ENCODE measurements at regions not wholly inside any gene's neighbourhood (a gene's known extent, or its start where the extent isn't known, plus 50 kb on each side); places are given as distances from the start of the nearest gene placed in this dataset.

DNA sequence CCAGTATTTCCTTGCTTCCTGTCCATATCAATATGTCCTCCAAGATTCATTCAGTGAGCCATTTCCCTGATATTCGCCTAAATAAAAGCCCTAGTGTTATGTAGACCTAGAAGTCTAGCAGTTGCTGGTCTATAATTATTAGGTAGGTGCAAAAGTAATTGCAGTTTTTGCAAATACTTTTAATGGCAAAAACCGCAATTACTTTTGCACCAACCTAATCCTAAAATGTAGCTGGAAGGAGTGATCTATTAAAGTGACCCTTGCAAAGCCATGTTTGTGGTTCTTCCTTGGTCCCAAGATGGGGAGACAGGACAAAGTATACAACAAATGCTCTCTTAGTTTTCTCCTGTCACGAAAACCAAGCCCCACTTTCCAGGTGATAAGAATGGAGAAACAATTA is 193.0 kb downstream of the IDS start:
- TF ChIP-seq, protein P1, sequence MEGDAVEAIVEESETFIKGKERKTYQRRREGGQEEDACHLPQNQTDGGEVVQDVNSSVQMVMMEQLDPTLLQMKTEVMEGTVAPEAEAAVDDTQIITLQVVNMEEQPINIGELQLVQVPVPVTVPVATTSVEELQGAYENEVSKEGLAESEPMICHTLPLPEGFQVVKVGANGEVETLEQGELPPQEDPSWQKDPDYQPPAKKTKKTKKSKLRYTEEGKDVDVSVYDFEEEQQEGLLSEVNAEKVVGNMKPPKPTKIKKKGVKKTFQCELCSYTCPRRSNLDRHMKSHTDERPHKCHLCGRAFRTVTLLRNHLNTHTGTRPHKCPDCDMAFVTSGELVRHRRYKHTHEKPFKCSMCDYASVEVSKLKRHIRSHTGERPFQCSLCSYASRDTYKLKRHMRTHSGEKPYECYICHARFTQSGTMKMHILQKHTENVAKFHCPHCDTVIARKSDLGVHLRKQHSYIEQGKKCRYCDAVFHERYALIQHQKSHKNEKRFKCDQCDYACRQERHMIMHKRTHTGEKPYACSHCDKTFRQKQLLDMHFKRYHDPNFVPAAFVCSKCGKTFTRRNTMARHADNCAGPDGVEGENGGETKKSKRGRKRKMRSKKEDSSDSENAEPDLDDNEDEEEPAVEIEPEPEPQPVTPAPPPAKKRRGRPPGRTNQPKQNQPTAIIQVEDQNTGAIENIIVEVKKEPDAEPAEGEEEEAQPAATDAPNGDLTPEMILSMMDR (IDR thresholded peaks at IDR 0.05): no peak
- DNase-seq (ENCODE audit: low spot score) (no peak), ATAC-seq (ENCODE audit: low FRiP score) (no peak)

DNA sequence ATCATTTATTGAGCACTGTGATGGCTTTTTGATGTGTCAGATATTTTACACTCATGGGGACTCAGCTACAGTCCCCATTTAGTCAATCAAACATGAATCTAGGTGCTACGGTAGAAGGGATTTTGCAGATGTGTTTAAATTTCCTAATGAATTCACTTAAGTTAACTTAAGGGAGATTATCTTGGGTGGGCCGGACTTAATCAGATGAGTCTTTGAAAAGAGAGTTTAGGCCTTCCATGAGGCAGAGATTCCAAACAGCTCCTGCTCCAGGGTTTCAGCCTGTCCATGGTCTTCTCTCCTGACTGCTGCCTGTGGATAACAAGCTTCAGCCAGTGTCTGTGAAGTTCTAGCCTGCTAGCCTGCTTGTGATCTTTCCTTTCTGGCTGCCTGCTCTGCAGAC is 202.4 kb downstream of the IDS start:
- ATAC-seq (ENCODE audit: low FRiP score): no peak
- no peak for DNase-seq (ENCODE audit: low spot score)
- TF ChIP-seq, protein P1 (IDR thresholded peaks at IDR 0.05): no peak

DNA sequence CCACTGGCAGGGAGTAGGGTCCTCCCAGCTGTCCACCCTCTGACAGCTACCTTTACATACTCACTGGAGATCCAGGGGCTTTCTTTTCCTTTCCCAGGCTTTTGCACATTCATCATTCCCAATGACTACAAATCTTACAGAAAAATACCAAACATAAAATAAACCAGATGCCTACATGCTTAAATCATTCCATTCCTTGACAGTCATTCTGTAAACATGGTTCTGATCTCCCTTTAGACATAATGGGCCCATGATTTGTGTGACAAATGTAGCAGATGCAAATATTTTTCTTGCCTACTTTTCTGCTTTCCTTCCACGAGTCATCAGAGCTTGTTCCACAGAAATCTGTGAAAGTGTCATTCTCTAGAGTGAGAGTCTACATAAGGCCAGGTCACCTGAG is 207.0 kb downstream of the IDS start:
- DNase-seq (ENCODE audit: low spot score) (no peak), ATAC-seq (ENCODE audit: low FRiP score) (no peak)
- TF ChIP-seq, protein P1 (IDR thresholded peaks at IDR 0.05): no peak

DNA sequence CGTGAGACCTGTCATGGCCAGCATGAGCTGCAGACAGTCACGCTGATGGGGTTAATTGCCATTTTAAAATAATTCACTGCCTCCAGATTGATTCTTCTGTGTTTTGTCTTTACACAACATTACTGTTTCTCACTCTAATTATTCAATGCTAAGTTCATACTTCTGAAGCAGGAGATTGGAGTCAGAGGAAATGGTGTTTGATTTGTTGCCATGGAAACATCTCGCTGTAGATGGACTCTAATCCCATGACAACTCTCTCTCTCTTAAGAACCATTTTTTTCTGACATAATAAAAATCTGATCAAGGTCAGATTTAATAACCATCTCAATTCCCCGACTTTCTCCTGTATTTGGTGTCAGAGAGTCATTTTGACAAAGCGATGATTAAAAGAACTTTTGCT is 209.0 kb downstream of the IDS start:
- TF ChIP-seq, protein P1 (IDR thresholded peaks at IDR 0.05): no peak
- no peak for ATAC-seq (ENCODE audit: low FRiP score)
- no peak for DNase-seq (ENCODE audit: low spot score)

DNA sequence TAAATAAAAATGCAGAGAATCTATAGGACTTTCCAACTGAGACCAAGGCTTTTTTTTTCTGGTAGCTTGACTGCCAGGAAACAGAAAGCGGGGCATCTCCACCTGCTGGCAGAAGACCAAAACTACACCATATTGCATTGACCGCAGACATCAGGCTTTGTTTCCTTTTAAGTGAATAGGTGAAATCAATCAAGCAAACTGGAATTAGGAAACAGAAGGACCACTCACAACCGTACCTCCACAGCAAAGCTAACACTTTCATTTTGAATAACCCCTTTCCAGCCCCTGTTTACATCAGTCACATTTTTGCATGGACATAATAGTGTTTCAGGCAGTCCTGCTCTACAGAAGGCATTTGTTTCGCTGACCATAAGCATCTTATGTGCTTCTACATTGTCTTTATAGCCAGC is 218.2 kb downstream of the IDS start:
- TF ChIP-seq, protein P1 (IDR thresholded peaks at IDR 0.05): no peak
- DNase-seq (ENCODE audit: low spot score) (no peak), ATAC-seq (ENCODE audit: low FRiP score) (no peak)

DNA sequence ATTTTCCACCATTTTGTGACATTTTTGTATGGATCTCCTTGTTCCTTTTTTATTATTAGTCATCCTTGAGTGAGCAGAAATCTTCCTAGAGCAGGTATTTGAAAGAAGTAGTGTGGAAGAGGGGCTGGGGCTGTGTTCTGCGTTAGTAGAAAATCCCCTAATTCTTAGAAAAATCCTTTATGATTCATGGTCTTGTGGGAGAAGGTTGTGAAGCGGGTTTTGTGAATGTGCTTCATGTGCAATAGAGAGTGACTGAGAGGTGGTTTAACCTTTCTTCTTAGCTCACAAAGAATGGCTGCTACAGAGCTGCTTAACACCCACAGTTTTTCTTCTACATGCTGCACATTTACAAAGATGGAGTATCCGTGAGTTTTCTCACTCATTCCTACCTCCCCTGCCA is 220.5 kb downstream of the IDS start:
- no peak for DNase-seq (ENCODE audit: low spot score)
- no peak for ATAC-seq (ENCODE audit: low FRiP score)
- TF ChIP-seq, protein P1 (IDR thresholded peaks at IDR 0.05): no peak

DNA sequence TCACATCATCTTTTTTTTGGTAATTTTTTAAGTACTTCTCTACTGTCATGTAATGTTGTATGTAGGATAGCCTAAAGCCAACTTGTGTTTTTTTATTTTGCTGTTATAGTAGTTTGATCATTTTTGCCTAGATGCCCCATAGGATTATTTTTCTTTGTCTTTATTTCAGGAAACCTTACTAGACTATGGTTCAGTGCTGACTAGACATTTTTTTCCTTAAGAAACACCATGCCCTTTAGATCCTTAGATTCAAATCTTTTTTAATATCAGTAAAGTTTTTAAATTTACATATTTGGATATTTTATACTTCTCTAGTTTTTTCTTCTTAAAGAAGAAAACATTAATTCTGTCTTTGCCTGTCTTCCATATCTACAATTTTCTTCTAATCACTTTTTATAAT is 221.3 kb downstream of the IDS start:
- DNase-seq (ENCODE audit: low spot score) (no peak), ATAC-seq (ENCODE audit: low FRiP score) (no peak)
- TF ChIP-seq, protein P1 (IDR thresholded peaks at IDR 0.05): no peak
